Activated CD8-positive, alpha-beta memory T cell treated with anti-CD3 and anti-CD28 coated beads, Interleukin-2, amount 50 U/mL, for 48 hours (primary cell): ENCODE measurements at regions not wholly inside any gene's neighbourhood (a gene's known extent, or its start where the extent isn't known, plus 50 kb on each side); places are given as distances from the start of the nearest gene placed in this dataset.
"Not testable (repeated sequence)": the region's sequence is repeated elsewhere in the genome, so short reads cannot be mapped to it uniquely, and the experiment has no call there.

Experiments used
- DNase-seq: peaks from one replicate; pipeline ENCODE4 v3.0.0-alpha.2; 2020

DNA sequence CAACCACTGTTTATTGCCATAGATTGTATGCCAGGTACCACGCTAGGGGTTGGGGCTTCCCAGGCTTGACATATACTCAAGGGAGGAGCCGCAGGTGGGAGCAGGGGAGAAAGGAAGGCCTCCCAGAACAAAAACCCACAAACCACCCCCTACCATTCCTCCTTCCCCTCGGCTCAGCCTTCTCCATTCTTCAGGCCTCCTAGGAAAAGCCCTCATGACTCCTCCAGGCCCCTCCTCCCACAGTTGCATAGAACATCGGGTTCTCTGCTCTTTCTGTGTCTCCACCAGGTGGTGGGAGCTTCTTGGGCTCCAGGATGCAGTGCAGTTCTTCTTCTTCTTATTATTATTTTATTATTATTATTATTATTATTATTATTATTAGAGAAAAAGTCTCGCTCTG, 80.3 kb downstream of the ZFP36L2 start:
- DNase-seq, result no peak

DNA sequence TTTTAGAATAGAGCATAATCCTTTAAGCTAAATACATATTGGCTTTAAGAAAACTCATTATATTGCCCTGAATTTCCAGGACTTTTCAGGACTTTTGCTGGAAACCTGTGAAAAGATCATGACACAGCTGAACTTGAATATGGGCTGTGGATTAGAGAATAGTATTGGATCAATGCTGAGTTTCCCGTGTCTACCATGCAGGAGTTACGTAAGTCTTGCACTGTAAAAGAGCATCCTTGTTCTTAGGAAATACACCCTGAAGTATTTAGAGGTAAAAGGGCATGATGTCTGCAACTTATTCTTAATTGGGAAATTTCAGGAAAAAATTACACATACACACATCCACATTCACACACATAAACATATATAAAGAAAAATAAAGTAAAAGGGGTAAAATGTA, 82.1 kb downstream of the ZFP36L2 start:
- no peak for DNase-seq

DNA sequence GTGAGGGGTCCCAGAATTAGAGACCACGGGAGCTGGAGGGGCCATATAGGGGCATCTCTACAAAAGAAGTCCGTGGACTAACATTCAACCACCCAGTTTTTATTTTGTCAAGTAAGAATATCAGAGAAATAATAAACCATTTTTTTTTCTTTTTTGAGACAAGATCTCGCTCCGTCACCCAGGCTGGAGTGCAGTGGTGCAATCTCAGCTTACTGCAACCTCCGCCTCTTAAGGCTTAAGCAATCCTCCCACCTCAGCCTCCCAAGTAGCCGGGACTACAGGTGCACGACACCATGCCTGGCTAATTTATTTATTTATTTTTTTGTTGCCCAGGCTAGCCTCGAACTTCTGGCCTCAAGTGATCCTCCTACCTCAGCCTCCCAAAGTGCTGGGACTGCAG, 82.7 kb downstream of the ZFP36L2 start:
- DNase-seq, result no peak

DNA sequence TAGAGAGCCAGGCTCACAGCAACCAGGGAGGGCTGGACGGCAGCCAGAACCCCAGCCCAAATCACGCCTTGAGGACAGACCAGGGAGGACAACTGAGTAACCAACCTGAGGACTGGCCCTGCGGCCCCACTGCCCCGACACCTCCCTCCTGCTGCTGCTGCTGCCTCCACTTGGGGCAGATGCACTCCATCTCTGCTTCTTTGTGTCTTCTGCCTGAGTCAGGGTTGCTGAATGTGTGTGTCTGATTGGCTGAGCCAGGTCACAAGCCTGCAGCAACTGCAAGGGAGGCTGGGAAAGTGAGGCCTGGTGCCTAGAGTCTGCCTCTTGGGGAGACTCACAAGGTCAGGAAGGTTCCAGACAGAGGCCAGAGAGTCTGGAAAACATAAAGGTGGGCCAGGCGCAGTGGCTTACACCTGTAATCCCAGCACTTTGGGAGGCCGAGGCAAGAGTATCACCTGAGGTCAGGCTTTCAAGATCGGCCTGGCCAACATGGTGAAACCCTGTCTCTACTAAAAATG, 83.4 kb downstream of the ZFP36L2 start:
- no peak for DNase-seq

DNA sequence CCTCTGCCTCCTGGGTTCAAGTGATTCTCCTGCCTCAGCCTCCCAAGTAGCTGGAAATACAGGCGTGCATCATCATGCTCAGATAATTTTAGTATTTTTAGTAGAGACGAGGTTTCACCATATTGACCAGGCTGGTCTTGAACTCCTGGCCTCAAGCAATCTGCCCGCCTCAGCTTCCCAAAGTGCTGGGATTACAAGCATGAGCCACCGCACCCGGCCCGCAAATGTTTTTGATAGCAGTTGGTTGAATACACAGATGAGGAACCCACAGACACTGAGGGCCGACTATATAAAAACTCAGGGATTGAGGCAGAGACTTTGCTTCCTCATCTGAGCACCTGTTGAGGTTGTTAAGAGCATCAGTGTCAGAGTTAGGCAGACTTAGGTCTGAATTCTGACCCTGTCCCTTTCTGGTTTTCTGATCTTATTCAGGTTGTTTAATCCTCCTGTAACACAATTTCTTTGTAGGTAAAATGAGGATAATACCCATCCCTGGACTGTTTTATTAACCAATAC, 84.7 kb downstream of the ZFP36L2 start:
- not testable (repeated sequence) for DNase-seq

DNA sequence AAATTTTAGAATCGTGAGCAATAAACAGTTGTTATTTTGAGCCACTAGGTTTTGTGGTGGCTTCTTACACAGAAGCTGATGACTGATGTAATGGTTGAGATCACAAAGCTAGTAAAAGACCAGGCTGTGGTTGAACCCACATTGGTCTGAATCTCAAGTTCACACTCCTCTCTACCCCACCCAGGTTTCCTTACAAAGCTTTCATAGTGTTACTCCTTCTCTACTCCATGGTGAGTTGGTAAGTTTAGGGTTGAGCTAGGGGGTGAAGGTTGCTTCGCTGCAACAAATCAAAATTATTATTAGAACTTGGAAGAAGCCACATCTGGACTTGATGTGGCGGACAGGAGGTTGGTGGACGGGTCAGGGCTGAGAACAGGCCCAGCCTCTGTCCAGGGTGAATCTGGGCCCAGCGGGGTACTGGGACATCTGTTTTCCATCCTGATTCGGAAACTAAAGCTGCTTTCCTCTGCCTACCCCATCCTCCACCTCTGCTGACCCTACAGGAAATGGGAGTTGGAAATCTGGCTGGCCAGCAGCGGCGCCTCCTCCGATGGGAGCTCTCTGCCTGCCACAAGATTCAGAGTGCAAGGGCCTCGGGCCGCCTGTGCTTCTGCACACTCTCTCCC, 86.3 kb downstream of the ZFP36L2 start:
- DNase-seq, result no peak

DNA sequence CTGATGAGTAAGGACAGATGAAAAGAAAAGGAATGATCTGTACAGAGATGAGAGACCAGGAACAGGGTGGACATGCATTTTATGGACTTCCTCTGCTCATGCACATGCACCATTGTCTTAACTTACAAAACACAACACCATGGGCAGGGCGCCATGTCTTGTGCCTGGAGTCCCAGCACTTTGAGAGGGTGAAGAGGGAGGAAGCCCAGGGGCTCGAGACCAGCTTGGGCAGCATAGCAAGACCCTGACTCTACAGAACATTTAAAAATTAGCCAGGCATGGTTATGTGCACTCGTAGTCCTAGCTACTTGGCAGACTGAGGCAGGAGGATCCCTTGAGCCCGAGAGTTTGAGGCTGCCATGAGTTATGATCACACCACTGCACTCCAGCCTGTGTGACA, 86.9 kb downstream of the ZFP36L2 start:
- DNase-seq, result no peak

DNA sequence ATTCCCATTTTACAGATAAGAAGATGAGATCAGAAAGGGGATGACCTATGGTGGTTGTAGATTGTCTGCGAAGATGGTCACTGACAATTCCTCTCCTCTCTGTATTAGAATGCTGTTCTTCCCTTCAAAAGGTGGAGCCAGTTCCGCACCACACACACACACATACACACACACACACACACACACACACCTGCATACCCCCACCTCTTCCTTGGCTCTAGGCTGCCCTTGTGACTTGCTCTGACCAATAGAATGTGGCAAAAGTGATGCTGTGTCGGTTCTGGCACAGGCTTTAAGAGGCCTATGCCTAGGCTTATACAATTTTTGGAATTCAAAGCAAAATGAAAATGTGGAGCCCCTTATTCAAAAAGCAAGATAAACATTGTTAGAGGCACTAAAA, 88.0 kb downstream of the ZFP36L2 start:
- DNase-seq, result no peak

DNA sequence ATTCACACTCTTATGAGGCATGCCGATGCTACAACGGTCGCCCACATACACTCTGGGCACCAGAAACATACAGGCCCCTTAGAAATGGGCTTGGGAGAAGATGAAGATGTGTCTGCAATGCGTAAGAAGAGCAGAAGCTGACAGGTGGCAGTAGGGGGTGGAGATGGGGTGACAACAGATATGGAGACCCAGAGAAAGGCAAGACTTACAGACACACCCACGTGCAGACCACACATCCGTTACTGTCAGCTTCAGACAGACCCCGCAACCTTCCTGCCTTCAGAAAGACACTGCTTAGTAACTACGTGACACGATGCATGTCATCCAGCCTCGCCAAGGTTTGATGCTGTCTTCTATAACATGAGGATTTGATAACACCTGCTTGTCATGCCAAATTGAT, 89.5 kb downstream of the ZFP36L2 start:
- DNase-seq, result no peak

DNA sequence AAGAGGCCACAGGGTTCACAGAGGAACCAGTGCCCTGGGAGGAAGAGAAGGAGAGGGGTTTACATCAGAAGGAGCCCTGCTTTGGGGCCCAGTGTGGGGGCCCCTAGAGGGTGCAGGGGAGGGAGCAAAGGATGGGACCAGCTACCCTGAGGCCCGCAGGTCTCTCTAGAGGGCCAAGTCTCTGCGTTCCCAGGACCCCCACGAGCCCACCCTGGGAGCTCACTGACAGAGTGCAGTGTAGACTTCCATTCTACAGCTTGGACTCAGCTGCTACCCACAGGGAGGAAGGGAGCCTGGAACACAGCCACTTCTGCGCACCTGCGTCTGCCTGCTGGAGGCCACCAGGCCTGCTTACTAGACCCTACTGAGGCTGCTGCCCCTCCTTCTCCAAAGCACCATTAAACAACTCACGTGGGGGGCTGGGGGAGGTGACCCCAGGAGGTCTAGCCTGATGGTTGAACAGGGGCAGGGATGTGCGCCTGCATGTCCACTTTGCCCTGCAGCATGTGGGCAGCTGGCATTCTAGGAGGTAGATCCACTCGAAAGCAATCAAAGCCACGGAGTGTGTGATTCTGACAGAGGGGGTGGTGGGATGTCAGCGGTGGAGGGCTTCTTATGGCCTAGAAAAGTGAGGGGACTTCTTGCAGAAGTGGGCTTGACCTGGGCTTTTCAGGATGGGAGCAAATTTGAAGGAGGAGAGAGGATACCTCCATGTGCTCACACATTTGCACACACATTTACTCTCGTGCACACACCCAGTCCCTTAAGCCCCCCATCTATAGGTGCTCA, 90.2 kb downstream of the ZFP36L2 start:
- no peak for DNase-seq

DNA sequence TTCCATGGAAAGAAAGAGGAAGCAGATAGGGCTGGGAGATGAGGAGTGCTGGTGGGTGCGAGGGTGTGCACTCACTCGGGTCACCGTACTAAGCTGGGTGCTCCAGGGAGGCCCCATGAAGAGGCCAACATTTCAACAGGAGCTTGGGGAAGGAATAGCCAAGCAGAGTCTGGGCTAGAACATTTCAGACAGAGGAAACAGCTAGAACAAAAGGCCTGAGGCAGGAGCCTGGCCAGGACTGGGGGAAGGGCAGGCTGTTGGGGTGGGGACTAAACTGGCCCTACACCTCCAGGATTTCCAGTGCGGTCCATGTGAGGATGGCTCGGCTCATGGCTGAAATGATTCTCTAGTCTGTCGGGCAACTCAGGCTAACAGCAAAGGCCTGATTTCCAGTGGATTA, 90.8 kb downstream of the ZFP36L2 start:
- no peak for DNase-seq

DNA sequence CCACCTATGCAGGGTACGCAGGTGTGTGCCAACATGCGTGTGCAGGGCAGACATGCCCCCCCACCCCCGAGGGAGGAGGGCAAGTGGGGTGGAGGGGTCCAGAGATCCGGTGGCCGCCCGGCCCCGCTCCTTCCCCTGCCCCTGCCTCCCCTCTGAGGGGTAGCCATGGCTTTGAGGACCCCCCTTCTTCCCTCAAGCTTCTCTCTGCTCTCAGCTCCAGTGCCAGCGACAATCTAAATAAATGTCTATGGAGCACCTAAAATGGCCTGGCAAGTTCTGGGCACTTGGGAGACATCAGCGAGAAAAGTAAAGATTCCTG, 91.9 kb downstream of the ZFP36L2 start:
- DNase-seq, result no peak

DNA sequence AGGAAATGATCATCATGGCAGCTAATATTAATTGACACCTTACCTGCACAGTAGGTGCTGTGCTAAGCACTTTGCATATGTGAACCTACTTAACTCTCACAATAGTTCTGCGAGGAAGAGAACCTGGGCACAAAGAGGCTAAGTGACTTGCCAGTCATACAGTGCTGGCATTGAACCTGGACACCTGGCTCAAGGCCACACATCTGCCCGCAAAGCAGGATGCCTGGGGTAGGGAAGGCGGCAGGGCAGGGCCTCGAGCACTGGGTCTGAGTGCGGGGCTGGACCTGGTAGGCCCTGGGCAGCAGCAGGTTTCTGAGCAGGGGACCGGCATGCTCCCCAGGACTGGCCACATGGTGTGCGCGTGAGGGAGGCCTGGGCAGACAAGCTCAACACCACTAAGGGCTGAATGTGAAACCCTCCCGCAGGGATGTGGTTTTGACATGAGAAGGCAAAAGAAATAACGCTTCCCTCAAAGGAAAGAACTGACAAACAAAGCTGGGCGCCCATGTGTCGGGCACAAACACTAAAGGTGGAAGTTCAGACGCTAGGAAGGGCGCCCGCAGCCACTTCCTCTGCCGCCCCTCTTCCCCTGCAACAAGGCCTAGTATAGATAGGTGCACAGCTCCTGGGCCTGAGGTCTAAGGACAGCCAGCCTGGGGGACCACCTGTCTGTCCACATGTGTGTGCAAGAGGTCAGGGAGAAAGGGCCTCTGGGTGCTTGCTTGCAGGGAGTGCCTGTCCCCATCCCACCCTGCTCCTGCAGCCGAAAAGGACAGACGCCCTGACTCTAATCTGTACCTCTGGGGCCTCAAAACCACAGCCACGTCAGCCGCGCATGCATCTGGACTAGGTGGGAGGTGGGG, 92.5 kb downstream of the ZFP36L2 start:
- DNase-seq, result peak; percentile 86

DNA sequence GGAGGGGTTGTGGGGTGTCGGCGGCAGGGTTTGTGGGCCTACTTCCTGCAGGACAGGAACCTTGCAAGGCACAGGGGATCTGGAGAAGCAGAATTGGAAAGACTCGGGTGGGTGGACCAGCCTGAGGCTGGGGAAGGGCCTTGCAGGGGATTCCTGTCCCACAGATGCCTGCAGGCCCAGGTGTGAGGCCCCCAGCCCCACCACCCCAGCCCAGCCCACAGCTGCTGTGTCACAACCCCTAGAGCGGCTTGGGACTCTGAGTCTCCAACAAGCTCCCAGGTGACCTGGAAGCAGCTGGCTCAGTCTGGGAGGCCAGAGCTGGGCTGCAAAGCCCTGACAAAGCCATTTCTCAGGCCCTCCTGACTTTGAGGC, 93.1 kb downstream of the ZFP36L2 start:
- DNase-seq, result no peak

DNA sequence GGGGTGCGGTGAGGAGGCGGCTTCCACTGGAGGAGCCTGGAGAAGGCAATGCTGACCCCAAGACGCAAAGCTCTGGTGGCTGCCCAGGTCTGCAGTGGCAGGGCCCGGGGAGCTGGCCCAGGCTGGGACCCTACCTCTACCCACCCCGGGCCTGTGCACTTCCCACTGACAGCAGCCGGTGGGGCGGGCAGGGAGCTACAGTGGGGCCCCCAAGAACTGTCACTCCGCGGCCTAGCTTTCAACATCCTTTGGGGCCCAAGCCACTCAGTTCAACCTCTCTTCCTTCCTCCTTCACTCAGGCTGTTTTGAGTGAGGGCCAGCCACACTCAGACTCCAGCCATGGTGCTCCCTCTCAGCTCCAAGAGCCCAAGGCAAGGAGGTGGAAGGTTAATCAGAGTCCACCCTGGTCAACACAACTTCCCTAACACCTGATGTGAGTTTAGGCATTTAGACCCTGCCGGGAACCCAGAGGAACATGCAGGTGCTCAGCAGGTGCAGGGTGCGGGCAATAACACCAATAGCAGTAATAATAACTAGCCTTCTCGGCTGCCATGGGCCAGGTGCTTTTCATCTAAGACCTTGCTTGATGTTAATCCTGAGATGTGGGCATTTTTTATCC, 93.6 kb downstream of the ZFP36L2 start:
- no peak for DNase-seq

DNA sequence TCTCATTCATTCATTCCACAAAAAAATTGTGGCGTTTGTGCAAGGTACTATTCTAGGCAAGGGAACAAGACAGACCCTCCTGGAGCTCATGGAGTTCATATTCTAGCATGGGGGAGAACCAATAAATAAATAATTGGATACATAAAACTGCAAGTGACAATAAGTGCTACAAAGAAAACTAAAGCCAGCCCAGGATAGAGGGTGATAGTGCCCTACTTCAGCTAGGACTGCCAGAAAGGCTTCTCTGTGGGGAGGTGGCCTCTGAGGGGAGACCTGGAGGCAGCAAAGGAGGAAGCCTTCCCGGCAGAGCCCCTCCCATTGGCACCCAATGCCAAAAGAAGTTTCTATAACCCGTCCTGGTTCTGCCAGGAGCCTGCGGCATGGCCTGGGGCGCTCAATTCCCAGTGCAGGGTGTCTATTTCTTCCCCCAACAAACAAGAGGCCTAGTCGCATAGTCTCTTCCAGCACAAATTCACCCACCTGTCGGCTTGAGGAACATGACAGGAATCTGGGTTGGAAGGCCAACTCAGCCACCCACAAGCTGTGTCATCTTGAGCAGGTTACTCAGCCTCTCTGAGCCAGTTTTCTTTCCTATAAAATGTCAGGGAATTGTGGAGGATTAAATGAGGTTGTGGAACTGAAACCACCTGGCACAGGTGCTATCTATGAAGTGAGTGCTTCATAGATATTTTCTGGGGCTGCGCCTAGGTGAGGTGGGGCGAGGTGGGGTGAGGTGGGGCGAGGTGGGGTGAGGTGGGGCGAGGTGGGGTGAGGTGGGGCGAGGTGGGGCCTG, 94.3 kb downstream of the ZFP36L2 start:
- DNase-seq, result no peak

DNA sequence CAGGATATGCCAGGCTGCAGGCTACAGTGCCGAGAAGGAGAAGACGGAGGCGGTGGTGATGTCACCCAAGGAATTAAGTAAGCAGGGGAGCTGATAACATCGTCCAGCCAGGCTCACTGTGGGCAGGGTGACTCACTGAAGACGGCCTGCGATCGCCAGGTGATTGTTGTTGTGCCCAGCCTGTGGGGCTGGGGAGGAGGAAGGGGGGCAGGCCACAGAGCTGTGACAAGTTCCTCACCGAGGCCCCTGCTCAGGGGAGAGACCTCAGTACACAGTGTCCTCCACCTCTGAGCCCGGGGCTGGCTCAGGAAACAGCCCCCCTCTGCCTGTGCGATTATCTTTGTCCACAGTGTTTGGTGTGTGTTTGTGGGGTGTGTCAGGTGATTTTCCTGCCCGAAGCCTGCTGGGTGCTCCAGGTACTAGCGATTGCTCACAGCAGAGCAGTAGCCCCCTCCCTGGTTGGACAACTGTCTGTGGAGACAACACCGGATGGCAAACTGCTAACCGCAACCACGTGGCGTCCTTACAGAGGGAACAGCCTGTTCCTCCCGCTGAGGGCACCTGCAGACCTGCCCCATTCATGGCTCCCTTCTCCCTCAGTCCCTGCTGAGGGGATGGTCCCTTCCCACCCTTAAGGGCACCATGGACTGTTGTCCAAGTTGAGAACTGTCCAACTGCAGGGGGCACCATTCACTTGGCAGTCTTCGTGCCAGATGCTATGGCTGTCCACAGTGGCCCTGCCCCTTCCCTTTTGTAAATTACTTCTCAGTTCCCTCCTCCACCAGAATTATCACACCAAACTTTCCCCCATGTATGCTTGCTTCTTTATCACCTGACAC, 95.1 kb downstream of the ZFP36L2 start:
- DNase-seq, result peak; percentile 85

DNA sequence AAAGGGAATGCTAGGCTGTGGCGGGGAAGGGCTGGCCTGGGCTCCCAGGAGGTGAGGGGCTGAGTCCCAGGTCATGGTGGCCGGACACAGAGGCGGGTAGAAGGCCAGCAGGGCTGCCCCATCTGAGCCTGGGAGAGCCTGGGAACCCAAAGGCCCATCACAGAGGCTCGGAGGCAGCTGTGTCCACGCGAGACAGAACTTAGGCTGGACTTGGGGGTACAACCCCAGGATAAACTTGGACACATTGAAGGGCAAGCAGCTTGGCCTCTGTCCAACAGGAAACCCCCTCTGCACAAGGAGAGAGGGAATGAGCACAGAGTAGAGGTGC, 95.9 kb downstream of the ZFP36L2 start:
- DNase-seq, result no peak

DNA sequence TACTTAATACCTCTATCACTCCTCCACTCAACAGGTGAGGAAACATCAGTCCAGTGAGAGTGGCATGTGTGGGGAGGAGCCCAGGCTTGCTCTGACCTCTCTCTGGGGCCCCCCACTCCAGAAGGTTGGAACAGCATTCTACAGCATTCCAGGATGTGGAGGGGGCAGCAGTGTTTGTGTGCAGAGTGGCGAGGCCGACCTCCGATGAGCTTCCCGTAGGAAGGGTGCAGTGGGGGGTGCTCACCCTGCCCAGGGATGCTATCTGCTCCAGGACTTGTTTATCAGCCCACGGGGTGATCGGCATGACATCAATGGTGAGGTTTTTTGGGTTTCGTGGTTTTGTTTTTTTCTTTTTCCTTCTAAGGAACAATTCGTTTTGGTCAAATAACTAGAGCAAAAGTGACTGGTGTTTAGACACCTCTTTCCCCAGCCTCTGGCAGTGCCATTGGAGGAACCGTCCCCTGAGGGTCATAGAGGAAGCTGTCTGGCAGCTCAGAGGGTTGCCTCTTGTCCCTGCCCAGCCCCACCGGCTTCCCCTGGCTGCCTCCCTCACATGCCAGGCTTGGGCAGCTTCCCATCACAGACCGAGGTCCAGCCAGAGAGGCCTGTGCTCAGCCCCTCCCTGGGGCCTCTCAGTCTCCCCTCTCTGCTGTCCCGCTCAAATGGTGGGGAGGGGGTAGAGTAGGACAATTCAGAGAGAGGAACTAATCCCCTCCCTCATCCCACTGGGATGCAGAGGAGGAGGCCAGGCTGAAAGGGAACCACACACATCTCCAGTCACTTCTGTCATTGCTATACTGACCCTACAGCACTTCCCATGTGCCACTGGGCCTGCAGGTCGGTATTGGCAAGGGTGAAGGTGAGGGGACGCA, 96.5 kb downstream of the ZFP36L2 start:
- peak; percentile 73 for DNase-seq

DNA sequence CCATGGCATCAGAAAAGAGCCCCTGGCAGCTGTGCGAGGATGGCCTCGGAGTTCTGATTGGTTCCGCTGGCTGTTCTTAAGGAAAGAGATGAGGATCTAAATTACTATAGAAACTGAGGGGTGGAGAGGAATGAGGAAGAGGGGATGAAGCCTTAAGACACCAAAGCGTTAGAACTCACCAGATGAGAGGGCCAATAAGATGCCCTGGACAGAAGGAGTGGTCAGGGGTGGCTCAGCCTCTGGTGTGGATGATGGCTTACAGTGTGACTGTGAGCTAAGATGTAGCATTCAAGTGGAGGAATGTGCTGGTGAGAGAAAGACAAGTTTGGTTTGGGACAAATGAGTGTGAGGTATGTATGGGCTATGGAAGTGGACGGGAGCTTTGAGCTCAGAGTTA, 97.8 kb downstream of the ZFP36L2 start:
- no peak for DNase-seq
